ENCODE measurements at regions not wholly inside any gene's neighbourhood (a gene's known extent, or its start where the extent isn't known, plus 50 kb on each side); places are given as distances from the start of the nearest gene placed in this dataset.

DNA sequence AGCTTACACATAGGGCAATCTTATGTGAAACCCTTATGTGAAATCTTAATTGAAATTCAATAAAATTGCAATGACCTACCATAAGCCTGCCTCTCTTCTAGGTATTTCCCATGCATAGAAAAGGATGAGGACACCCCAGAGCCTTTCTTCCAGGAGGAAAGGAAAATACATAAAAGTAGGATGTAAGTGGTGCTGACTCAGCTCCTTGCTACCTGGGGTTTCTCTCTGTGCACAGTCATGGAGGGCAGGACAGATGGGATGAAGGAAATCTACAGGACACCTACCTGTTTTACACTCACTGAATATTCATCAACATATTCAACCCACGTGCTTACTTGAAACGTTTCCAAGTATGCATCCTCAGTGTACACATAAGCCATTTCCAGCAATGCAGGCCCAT lies 1299.2 kb upstream of the SLC10A2 start:
- no peak overlapping the region for H3K4me3 ChIP-seq (ENCODE audit: low read depth, low read length, poor library complexity, severe bottlenecking)
- no peak overlapping the region for H3K4me2 ChIP-seq (ENCODE audit: low read length)
- no peaks in the 10 kb centered on the region for H4K20me1 ChIP-seq (ENCODE audit: insufficient read depth, low read length)
- no peaks in the 10 kb centered on the region for H3K36me3 ChIP-seq (ENCODE audit: insufficient read depth, low read length)
- ChIA-PET CTCF (ENCODE audit: unreplicated experiment) (no interaction called here), POLR2A (no interaction called here)
- no TSS peak for BruUV-seq (replicated peaks)
- no peak overlapping the region for H3K27ac ChIP-seq (ENCODE audit: low read depth, low read length, poor library complexity, severe bottlenecking)
- no peaks in the 10 kb centered on the region for H3K9me2 ChIP-seq (ENCODE audit: insufficient read depth, low read length)
- DNase-seq (ENCODE audit: low spot score): no peak
- no peaks in the 10 kb centered on the region for H3K4me1 ChIP-seq (ENCODE audit: insufficient read depth, low read length, poor library complexity, severe bottlenecking)
- no peaks in the 10 kb centered on the region for H3K79me2 ChIP-seq (ENCODE audit: insufficient read depth, low read depth, low read length)
- H3K9me3 ChIP-seq (ENCODE audit: low read length): no peaks in the 10 kb centered on the region
- intact Hi-C loops (cut with micrococcal nuclease; ENCODE audit: unreplicated experiment): no loop called here
- H2AFZ ChIP-seq (ENCODE audit: low read length): no peak overlapping the region
- TF ChIP-seq CTCF (conservative IDR thresholded peaks at IDR 0.05; ENCODE audit: low read length) (no peak), EZH2phosphoT487 (IDR thresholded peaks at IDR 0.05; ENCODE audit: borderline replicate concordance, low read depth, low read length) (no peak)

DNA sequence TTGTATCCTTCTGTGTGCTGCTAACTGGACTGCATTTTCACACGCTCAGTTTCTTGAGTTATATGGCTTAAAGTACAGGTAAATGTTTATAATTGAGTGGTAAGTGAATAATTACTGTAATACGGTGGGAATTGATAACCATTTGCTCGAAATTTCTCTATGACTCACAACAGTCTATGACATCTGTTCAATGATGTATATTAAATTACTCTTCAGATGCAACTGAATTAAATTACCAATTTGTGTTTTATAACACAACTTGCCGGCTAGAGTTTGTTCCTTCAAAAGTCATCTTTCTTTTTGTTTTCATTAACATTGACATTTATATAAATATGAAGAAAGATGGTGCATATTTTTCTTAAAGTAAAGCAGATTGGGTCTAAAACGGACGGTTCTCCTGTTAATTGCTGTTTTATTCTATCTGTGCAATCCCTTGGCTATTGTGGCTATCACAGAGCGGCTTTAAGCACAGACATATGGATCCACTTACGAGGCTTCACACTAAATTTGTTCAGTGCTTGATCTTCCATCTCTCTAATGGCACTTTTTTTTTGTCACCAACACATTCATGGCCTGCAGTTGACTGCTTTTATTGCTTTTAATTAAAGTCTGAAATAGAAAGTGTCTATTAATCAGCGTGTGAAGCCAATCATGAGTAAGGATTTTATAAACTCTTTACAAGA lies 1291.6 kb upstream of the SLC10A2 start:
- Histone ChIP-seq H3K27ac (ENCODE audit: low read depth, low read length, poor library complexity, severe bottlenecking) (no peak overlapping the region), H3K4me3 (ENCODE audit: low read depth, low read length, poor library complexity, severe bottlenecking) (no peak overlapping the region), H4K20me1 (ENCODE audit: insufficient read depth, low read length) (no peaks in the 10 kb centered on the region), H3K4me1 (ENCODE audit: insufficient read depth, low read length, poor library complexity, severe bottlenecking) (no peaks in the 10 kb centered on the region), H3K9me2 (ENCODE audit: insufficient read depth, low read length) (no peaks in the 10 kb centered on the region), H3K36me3 (ENCODE audit: insufficient read depth, low read length) (no peaks in the 10 kb centered on the region), H3K9me3 (ENCODE audit: low read length) (no peaks in the 10 kb centered on the region), H2AFZ (ENCODE audit: low read length) (no peak overlapping the region), H3K4me2 (ENCODE audit: low read length) (no peak overlapping the region), H3K79me2 (ENCODE audit: insufficient read depth, low read depth, low read length) (no peaks in the 10 kb centered on the region)
- intact Hi-C loops (cut with micrococcal nuclease; ENCODE audit: unreplicated experiment): no loop called here
- ChIA-PET POLR2A (no interaction called here), CTCF (ENCODE audit: unreplicated experiment) (no interaction called here)
- no TSS peak for BruUV-seq (replicated peaks)
- no peak for DNase-seq (ENCODE audit: low spot score)
- no peak for TF ChIP-seq EZH2phosphoT487 (IDR thresholded peaks at IDR 0.05; ENCODE audit: borderline replicate concordance, low read depth, low read length)
- no peak for TF ChIP-seq CTCF (conservative IDR thresholded peaks at IDR 0.05; ENCODE audit: low read length)

GRCh38 chr13:104357174-104357573 lies 1291.0 kb upstream of the SLC10A2 start:
- H3K27ac ChIP-seq (ENCODE audit: low read depth, low read length, poor library complexity, severe bottlenecking): no peak overlapping the region
- no peaks in the 10 kb centered on the region for H3K79me2 ChIP-seq (ENCODE audit: insufficient read depth, low read depth, low read length)
- CTCF ChIA-PET (ENCODE audit: unreplicated experiment): no interaction called here
- no peak for DNase-seq (ENCODE audit: low spot score)
- H3K4me1 ChIP-seq (ENCODE audit: insufficient read depth, low read length, poor library complexity, severe bottlenecking): no peaks in the 10 kb centered on the region
- intact Hi-C loops (cut with micrococcal nuclease; ENCODE audit: unreplicated experiment): no loop called here
- POLR2A ChIA-PET: no interaction called here
- no peaks in the 10 kb centered on the region for H3K9me2 ChIP-seq (ENCODE audit: insufficient read depth, low read length)
- no peak overlapping the region for H2AFZ ChIP-seq (ENCODE audit: low read length)
- no peak overlapping the region for H3K4me3 ChIP-seq (ENCODE audit: low read depth, low read length, poor library complexity, severe bottlenecking)
- no peak overlapping the region for H3K4me2 ChIP-seq (ENCODE audit: low read length)
- no peaks in the 10 kb centered on the region for H3K36me3 ChIP-seq (ENCODE audit: insufficient read depth, low read length)
- no TSS peak for BruUV-seq (replicated peaks)
- no peaks in the 10 kb centered on the region for H4K20me1 ChIP-seq (ENCODE audit: insufficient read depth, low read length)
- H3K9me3 ChIP-seq (ENCODE audit: low read length): no peaks in the 10 kb centered on the region
- TF ChIP-seq EZH2phosphoT487 (IDR thresholded peaks at IDR 0.05; ENCODE audit: borderline replicate concordance, low read depth, low read length) (no peak), CTCF (conservative IDR thresholded peaks at IDR 0.05; ENCODE audit: low read length) (no peak)

All from OCI-LY7 (cell line).